Epithelial cell of esophagus (primary cell): ENCODE measurements at regions not wholly inside any gene's neighbourhood (a gene's known extent, or its start where the extent isn't known, plus 50 kb on each side); places are given as distances from the start of the nearest gene placed in this dataset.
"Not testable (repeated sequence)": the region's sequence is repeated elsewhere in the genome, so short reads cannot be mapped to it uniquely, and the experiment has no call there.

ENCODE experiments used
- DNase-seq: peaks from one replicate; pipeline ENCODE4 v3.0.0; 2010; ENCODE audit warnings: low read depth
- H3K4me3 ChIP-seq: 2 replicates; pipeline ENCODE4 v1.5.1; 2011; ENCODE audit warnings: mild to moderate bottlenecking, low read length, control low read depth
- CTCF ChIP-seq: IDR thresholded peaks from 2 replicates; pipeline ENCODE4 v1.5.1; 2011; ENCODE audit warnings: low read depth, mild to moderate bottlenecking, low read length, control low read depth, inconsistent platforms; ENCODE audit not compliant: insufficient read depth; ENCODE audit errors: missing control alignments

DNA sequence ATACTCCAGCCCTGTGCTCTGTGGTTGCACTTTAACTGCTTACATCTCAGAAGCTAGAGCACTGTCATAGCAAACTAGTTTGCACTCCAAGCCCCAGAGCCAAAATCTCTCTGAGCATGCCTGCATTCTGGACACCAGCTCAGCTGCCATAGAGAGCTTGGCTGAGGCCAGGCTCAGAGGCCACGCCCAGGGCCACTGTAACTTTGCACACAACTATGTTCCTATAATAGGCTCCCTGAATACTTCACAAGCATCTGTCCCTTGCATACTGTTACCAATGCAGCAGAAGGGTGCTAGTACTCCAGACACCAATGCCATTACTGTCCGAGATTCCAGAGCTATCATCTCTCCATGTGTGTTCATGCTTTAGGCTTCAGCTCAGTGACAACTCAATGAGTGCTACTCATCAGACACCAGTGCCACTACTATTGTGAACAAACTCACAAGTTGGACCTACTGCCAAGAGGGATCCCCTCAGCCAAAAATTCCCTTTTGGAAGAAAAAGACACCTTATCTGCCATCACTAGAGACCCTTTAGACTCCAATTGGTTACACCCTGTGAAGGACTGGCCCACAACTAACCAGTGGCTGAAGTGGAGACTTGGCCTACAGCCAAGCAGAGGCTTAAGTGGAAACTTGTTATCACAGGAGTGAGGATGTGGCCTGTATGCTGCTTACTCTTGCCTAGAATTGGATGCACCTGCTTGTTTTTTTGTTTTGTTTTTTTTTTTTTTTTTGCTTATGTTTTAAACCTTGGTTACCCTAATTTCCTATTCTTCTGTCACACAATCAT is 211.6 kb upstream of the MAGI2 start:
- DNase-seq: no peak
- no peak overlapping the region for H3K4me3 ChIP-seq
- no peak for TF ChIP-seq CTCF

- no peak for DNase-seq
- no peak overlapping the region for H3K4me3 ChIP-seq
- TF ChIP-seq CTCF: no peak
Observed at GRCh38 chr7:79658304-79658703, 204.8 kb upstream of the MAGI2 start.

- no peak overlapping the region for H3K4me3 ChIP-seq
- no peak for TF ChIP-seq CTCF
- DNase-seq: peak; percentile 3
Observed at GRCh38 chr7:79653136-79653631, 199.7 kb upstream of the MAGI2 start.

GRCh38 chr7:79652619-79653018 is 199.2 kb upstream of the MAGI2 start:
- no peak for TF ChIP-seq CTCF
- DNase-seq: no peak
- no peak overlapping the region for H3K4me3 ChIP-seq

DNA sequence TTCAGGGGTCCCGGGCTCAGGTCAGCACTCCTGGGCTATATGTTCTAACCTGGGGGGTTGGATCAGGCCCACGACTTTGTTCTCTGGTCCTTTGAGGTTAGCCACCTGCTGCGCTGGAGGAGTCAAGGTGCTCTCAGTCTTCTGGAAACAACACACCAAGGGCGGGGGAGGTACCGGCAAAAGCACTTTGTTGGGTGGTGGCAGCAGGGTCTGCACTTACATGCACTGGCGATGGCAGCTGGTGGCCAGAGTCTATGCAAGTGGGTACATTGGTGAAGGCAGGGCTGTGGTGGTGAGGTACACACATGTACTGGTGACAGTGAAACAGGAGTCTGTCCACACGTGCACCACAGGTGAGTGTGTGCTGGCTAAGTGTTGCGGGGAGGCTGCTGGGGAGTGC is 194.2 kb upstream of the MAGI2 start:
- DNase-seq: no peak
- TF ChIP-seq CTCF: no peak
- H3K4me3 ChIP-seq: no peak overlapping the region

- no peak for TF ChIP-seq CTCF
- DNase-seq: no peak
- H3K4me3 ChIP-seq: no peak overlapping the region
Observed at GRCh38 chr7:79646278-79646677, 192.8 kb upstream of the MAGI2 start.

DNA sequence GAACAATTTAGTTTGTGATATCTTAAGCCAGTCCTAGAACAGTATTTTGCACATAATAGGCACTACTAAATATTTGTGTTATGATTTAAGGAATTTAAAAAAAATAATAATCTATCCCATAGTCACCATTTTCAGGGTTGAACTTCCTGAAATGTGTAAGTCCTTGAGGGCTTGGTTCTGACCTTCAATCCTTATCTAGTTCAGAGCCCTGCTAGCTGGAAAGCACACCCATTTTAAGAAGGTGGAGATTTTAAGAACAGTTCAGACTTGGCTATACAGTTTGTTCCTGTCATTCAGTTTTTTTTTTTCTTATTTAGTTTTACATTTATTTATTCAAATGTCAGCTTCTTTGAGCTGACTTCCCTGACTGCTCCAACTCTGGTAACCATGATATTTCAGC is 183.4 kb upstream of the MAGI2 start:
- DNase-seq: no peak
- TF ChIP-seq CTCF: no peak
- H3K4me3 ChIP-seq: no peak overlapping the region

DNA sequence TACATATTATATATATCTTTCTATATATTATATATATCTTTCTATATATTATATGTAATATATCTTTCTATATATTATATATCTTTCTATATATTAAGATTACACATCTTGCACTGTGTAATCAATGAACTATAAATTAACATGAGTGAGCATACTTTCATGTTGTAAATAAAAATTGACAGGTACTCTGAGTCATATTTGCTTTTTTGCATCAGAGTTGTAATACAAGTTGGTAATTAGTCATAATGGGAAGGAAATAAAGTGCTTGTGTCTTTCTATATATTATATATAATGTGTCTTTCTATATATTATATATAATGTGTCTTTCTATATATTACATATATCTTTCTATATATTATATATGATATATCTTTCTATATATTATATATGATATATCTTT is 172.5 kb upstream of the MAGI2 start:
- H3K4me3 ChIP-seq: not testable (repeated sequence)
- DNase-seq: peak; percentile 59
